ENCODE measurements at regions not wholly inside any gene's neighbourhood (a gene's known extent, or its start where the extent isn't known, plus 50 kb on each side); places are given as distances from the start of the nearest gene placed in this dataset.

DNA sequence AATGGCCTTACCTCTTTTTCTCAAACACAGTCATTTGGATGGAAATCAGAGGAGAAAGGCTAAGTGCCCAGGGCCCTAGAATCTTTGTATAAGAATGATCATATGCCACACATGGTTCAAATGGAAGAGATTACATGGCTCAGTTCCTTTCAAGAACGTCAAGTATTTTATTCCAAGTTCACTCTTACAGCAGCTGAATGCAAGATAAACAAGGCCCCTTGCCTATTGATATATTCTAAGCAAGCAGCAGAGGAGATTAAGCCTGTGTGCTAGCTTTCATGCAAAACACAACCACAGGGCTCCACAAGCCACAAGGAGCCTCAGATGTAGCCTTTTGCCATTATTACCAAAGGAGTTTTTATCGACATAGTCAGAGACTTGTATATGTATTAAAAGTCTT lies 55.3 kb upstream of the SLCO6A1 start:
- Mint-ChIP-seq H3K4me1 (ENCODE audit: low read depth) (no peaks in the 10 kb centered on the region), H3K27ac (no peak overlapping the region)
- TF ChIP-seq, protein P1, sequence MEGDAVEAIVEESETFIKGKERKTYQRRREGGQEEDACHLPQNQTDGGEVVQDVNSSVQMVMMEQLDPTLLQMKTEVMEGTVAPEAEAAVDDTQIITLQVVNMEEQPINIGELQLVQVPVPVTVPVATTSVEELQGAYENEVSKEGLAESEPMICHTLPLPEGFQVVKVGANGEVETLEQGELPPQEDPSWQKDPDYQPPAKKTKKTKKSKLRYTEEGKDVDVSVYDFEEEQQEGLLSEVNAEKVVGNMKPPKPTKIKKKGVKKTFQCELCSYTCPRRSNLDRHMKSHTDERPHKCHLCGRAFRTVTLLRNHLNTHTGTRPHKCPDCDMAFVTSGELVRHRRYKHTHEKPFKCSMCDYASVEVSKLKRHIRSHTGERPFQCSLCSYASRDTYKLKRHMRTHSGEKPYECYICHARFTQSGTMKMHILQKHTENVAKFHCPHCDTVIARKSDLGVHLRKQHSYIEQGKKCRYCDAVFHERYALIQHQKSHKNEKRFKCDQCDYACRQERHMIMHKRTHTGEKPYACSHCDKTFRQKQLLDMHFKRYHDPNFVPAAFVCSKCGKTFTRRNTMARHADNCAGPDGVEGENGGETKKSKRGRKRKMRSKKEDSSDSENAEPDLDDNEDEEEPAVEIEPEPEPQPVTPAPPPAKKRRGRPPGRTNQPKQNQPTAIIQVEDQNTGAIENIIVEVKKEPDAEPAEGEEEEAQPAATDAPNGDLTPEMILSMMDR (IDR thresholded peaks at IDR 0.05; ENCODE audit: unreplicated experiment), result no peak

DNA sequence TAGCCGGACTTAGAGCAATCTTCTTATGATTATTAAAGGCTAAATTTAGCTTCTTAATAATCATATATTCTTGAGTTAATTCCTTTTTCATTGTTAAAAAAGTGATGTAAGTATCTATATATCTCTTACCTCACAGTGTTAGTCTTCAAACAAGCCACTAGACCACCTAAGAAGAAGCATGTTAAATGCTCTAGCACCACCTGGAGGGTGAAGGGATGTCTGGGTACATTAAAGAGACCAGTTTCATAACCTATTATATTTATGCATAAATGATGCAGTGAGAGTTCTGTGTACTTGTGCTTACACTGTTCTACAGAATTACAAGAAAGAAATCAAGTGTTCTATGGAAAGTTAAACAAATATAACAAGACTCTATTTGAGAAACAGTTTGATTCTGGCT lies 55.9 kb upstream of the SLCO6A1 start:
- Mint-ChIP-seq H3K36me3 (ENCODE audit: insufficient read depth) (no peaks in the 10 kb centered on the region), H3K4me1 (ENCODE audit: low read depth) (no peaks in the 10 kb centered on the region), H3K27ac (no peak overlapping the region), H3K27me3 (no peaks in the 10 kb centered on the region), H3K9me3 (ENCODE audit: low read depth) (peaks cover 9% of the 10 kb centered on the region), H3K4me3 (ENCODE audit: low read depth) (no peak overlapping the region)
- no peak for DNase-seq (ENCODE audit: low spot score, unreplicated experiment)
- TF ChIP-seq, protein P1 (IDR thresholded peaks at IDR 0.05; ENCODE audit: unreplicated experiment), result peak; percentile 40

More for the DNA sequence above, 55.3 kb upstream of the SLCO6A1 start:
- no peak overlapping the region for H3K4me3 Mint-ChIP-seq (ENCODE audit: low read depth)
- H3K27me3 Mint-ChIP-seq, result no peaks in the 10 kb centered on the region
- peaks cover 11% of the 10 kb centered on the region for H3K9me3 Mint-ChIP-seq (ENCODE audit: low read depth)
- H3K36me3 Mint-ChIP-seq (ENCODE audit: insufficient read depth), result no peaks in the 10 kb centered on the region
- DNase-seq (ENCODE audit: low spot score, unreplicated experiment), result no peak

DNA sequence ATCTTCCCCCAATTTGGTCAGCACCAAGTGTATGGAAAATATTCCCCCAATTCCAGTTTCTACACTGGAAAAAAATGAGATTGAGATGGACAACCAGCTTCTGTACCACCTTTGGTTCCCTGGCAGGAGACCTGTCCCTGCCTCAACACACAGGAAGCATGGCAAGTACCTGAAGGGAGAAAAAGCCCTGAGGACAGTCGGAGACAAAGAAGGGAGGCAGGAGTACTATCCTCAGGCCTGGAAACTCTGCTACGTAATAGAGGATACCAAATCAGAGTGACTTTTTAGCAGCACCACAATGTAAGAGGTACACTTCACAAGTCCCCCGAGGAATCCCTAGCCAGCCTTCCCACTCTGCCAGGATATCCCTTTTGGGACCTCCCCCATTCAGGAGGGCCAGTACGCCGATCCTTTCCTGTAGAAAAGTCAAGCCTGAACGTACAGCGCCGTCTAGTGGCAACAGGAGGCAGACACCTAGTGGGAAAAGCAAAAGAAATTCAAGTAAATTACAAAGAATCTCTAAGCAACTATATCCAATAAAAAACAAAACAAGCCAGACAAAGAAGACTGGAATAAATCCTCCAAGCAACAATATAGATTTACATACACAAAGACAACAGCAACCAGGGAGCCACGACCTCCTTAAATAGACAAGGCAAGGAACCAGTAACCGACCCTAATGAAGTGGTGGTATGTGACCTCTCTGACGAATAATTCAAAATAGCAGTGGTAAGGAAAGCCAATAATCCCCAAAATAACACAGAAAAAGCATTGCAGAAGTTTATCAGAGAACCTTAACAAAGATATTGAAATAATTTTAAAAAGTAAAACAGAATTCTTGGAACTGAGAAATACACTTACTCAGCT lies 63.3 kb upstream of the SLCO6A1 start:
- no peaks in the 10 kb centered on the region for H3K36me3 Mint-ChIP-seq (ENCODE audit: insufficient read depth)
- no peaks in the 10 kb centered on the region for H3K27me3 Mint-ChIP-seq
- no peak overlapping the region for H3K4me3 Mint-ChIP-seq (ENCODE audit: low read depth)
- TF ChIP-seq, protein P1 (IDR thresholded peaks at IDR 0.05; ENCODE audit: unreplicated experiment), result peak; percentile 54
- DNase-seq (ENCODE audit: low spot score, unreplicated experiment), result no peak
- no peaks in the 10 kb centered on the region for H3K4me1 Mint-ChIP-seq (ENCODE audit: low read depth)
- peaks cover 23% of the 10 kb centered on the region for H3K9me3 Mint-ChIP-seq (ENCODE audit: low read depth)
- no peak overlapping the region for H3K27ac Mint-ChIP-seq

DNA sequence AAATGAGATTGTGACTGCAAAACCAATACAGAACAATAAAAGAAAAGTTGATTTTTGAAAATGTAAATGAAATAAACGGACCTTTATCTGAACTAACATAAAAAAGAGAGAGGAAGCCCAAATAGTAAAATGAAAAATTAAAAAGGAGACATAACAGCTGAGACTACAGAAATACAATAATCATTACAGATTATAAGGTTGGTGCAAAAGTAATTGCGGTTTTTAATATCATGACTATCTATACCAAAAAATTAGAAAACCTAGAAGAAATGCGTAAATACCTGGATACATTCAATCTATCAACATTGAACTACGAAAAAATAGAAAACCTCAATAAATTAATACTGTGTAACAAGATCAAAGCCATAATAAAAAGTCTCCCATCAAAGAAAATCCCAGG lies 71.9 kb upstream of the SLCO6A1 start:
- no peak overlapping the region for H3K4me3 Mint-ChIP-seq (ENCODE audit: low read depth)
- peaks cover 3% of the 10 kb centered on the region for H3K4me1 Mint-ChIP-seq (ENCODE audit: low read depth)
- TF ChIP-seq, protein P1 (IDR thresholded peaks at IDR 0.05; ENCODE audit: unreplicated experiment), result no peak
- no peaks in the 10 kb centered on the region for H3K36me3 Mint-ChIP-seq (ENCODE audit: insufficient read depth)
- H3K27ac Mint-ChIP-seq, result no peak overlapping the region
- DNase-seq (ENCODE audit: low spot score, unreplicated experiment), result no peak
- H3K27me3 Mint-ChIP-seq, result no peaks in the 10 kb centered on the region
- H3K9me3 Mint-ChIP-seq (ENCODE audit: low read depth), result peaks cover 4% of the 10 kb centered on the region

DNA sequence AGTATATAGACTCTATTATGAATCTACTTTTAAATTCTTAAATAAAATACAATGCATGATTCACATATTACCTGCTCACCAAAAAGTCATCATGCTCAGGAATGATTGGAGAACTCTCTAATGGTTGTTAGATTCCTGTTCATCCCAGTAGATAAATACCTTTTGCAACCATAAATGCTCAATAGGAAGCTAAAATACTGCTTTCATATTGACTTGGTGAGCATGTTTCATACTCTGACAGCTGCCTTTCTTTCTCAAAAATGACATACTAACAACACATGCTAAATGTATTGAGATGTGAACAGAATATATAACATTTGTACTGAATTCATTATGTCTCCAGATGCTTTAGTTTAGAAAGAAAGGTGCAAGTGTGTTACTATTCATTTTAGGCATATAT lies 79.6 kb upstream of the SLCO6A1 start:
- H3K4me3 Mint-ChIP-seq (ENCODE audit: low read depth), result no peak overlapping the region
- H3K4me1 Mint-ChIP-seq (ENCODE audit: low read depth), result peaks cover 2% of the 10 kb centered on the region
- H3K27ac Mint-ChIP-seq, result no peak overlapping the region
- TF ChIP-seq, protein P1 (IDR thresholded peaks at IDR 0.05; ENCODE audit: unreplicated experiment), result no peak
- H3K27me3 Mint-ChIP-seq, result no peaks in the 10 kb centered on the region
- no peaks in the 10 kb centered on the region for H3K9me3 Mint-ChIP-seq (ENCODE audit: low read depth)
- no peaks in the 10 kb centered on the region for H3K36me3 Mint-ChIP-seq (ENCODE audit: insufficient read depth)
- DNase-seq (ENCODE audit: low spot score, unreplicated experiment), result no peak

Measured in progenitor cell of endocrine pancreas (in vitro differentiated cells).